ENCODE measurements at regions not wholly inside any gene's neighbourhood (a gene's known extent, or its start where the extent isn't known, plus 50 kb on each side); places are given as distances from the start of the nearest gene placed in this dataset.
"Not testable (repeated sequence)": the region's sequence is repeated elsewhere in the genome, so short reads cannot be mapped to it uniquely, and the experiment has no call there.

- no peak overlapping the region for H3K4me3 ChIP-seq
- H3K27ac ChIP-seq: no peak overlapping the region
- TF ChIP-seq Cebpa-rat (IDR thresholded peaks at IDR 0.05): no peak
- H3K9ac ChIP-seq: no peak overlapping the region
- H3K27me3 ChIP-seq: no peaks in the 10 kb centered on the region
- no peaks in the 10 kb centered on the region for H4K20me1 ChIP-seq
- H3K4me2 ChIP-seq: no peak overlapping the region
- H3K36me3 ChIP-seq: no peaks in the 10 kb centered on the region
- 0 out of 2 replicates have a peak, but pooled peaks cover 4% of the 10 kb centered on the region for H3K4me1 ChIP-seq
- H3K9me3 ChIP-seq: no peaks in the 10 kb centered on the region
These were observed 237.4 kb downstream of the CAAP1 start for GRCh38 chr9:26655166-26655565.

DNA sequence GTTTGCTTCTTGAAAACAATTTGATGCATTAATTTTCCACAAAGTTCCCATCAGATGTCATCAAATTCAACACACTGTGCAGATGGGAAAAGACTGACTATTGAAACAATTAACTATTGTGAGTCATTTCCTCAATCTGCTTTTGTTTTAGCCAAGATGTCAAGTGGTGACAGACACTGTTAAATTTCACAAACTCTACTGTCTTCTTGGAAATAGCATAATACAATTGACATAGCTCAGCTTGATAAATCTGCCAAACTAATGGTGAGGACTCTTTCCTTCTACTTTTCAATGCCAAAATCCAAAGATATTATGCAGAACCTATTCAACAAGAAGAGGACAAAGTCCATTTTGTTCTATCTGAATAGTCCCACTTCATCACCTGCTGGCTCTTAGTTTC is 242.3 kb downstream of the CAAP1 start:
- Histone ChIP-seq H3K36me3 (no peaks in the 10 kb centered on the region), H3K9ac (no peak overlapping the region), H4K20me1 (no peaks in the 10 kb centered on the region), H3K4me1 (no peaks in the 10 kb centered on the region), H3K27ac (no peak overlapping the region), H3K4me3 (no peak overlapping the region), H3K9me3 (no peaks in the 10 kb centered on the region), H3K4me2 (no peak overlapping the region), H3K27me3 (no peaks in the 10 kb centered on the region)
- no peak for TF ChIP-seq Cebpa-rat (IDR thresholded peaks at IDR 0.05)

- no peaks in the 10 kb centered on the region for H3K27me3 ChIP-seq
- H3K9ac ChIP-seq: no peak overlapping the region
- TF ChIP-seq Cebpa-rat (IDR thresholded peaks at IDR 0.05): no peak
- no peak overlapping the region for H3K27ac ChIP-seq
- H3K4me1 ChIP-seq: no peaks in the 10 kb centered on the region
- H4K20me1 ChIP-seq: no peaks in the 10 kb centered on the region
- no peaks in the 10 kb centered on the region for H3K36me3 ChIP-seq
- no peak overlapping the region for H3K4me3 ChIP-seq
- H3K4me2 ChIP-seq: no peak overlapping the region
- no peaks in the 10 kb centered on the region for H3K9me3 ChIP-seq
These were observed 248.8 kb downstream of the CAAP1 start for GRCh38 chr9:26643826-26644225.

DNA sequence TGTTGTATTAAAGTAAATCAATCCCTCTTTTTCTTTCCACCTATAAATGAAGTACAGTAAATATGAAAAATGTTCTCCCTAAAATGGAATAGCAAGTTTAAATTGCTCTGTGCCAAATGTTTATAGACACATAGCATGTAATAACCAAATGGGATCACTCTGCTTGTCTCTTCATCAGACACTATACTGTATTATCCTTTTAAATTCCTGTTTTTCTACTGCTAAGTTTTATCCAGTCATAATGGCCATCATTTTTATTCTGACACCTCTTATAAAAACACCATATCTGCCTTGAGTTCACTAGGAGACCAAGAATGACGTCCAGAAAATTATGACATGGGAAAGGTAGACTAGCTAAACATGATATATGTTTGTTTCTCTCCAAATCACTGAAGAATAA is 252.8 kb downstream of the CAAP1 start:
- H3K4me2 ChIP-seq: no peak overlapping the region
- no peak overlapping the region for H3K4me3 ChIP-seq
- no peaks in the 10 kb centered on the region for H3K4me1 ChIP-seq
- no peak for TF ChIP-seq Cebpa-rat (IDR thresholded peaks at IDR 0.05)
- no peaks in the 10 kb centered on the region for H3K36me3 ChIP-seq
- no peaks in the 10 kb centered on the region for H3K27me3 ChIP-seq
- no peak overlapping the region for H3K27ac ChIP-seq
- no peaks in the 10 kb centered on the region for H4K20me1 ChIP-seq
- H3K9ac ChIP-seq: no peak overlapping the region
- H3K9me3 ChIP-seq: no peaks in the 10 kb centered on the region

GRCh38 chr9:26637101-26637500 is 255.5 kb downstream of the CAAP1 start:
- Histone ChIP-seq H3K4me3 (no peak overlapping the region), H3K27me3 (no peaks in the 10 kb centered on the region), H3K36me3 (no peaks in the 10 kb centered on the region), H3K4me2 (no peak overlapping the region), H3K9me3 (no peaks in the 10 kb centered on the region), H4K20me1 (no peaks in the 10 kb centered on the region), H3K9ac (no peak overlapping the region), H3K4me1 (no peaks in the 10 kb centered on the region), H3K27ac (no peak overlapping the region)
- no peak for TF ChIP-seq Cebpa-rat (IDR thresholded peaks at IDR 0.05)

GRCh38 chr9:26613851-26614350 is 278.7 kb downstream of the CAAP1 start:
- not testable (repeated sequence) for H3K4me2 ChIP-seq

DNA sequence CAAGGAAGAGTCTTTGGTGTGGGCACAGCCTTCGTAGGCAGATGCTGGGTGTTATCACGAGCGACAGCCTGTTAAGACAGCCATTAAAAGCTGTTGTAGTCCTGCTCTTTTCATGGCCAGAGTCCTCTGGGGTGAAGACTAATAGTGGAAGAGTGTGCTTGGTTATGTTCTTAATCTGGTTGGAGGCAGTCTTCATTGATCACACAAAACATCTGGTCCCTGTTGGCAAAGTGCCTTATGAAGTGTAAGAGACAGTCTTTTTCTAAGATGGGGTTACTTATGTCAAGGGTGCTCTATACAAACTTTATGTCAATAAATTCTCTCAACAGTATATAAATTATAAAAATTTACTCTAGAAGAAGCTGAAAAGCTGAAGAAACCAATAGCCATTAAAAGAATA is 280.4 kb downstream of the CAAP1 start:
- Histone ChIP-seq H3K4me2 (no peak overlapping the region), H3K4me3 (no peak overlapping the region), H3K4me1 (no peaks in the 10 kb centered on the region), H3K36me3 (no peaks in the 10 kb centered on the region), H4K20me1 (no peaks in the 10 kb centered on the region), H3K27ac (no peak overlapping the region), H3K9ac (no peak overlapping the region), H3K9me3 (no peaks in the 10 kb centered on the region), H3K27me3 (no peaks in the 10 kb centered on the region)
- TF ChIP-seq Cebpa-rat (IDR thresholded peaks at IDR 0.05): no peak

More at GRCh38 chr9:26613851-26614350, 278.7 kb downstream of the CAAP1 start:
- H3K9ac ChIP-seq, H3K4me3 ChIP-seq, H4K20me1 ChIP-seq, H3K4me1 ChIP-seq, H3K27ac ChIP-seq, H3K36me3 ChIP-seq, H3K9me3 ChIP-seq, H3K27me3 ChIP-seq: not testable (repeated sequence)

GRCh38 chr9:26606756-26607155 is 285.8 kb downstream of the CAAP1 start:
- Histone ChIP-seq H3K4me1 (no peaks in the 10 kb centered on the region), H3K27me3 (no peaks in the 10 kb centered on the region), H3K4me3 (no peak overlapping the region), H4K20me1 (no peaks in the 10 kb centered on the region), H3K4me2 (no peak overlapping the region), H3K36me3 (no peaks in the 10 kb centered on the region), H3K9ac (no peak overlapping the region), H3K27ac (no peak overlapping the region), H3K9me3 (no peaks in the 10 kb centered on the region)
- no peak for TF ChIP-seq Cebpa-rat (IDR thresholded peaks at IDR 0.05)

GRCh38 chr9:26605367-26605766 is 287.2 kb downstream of the CAAP1 start:
- Histone ChIP-seq H3K4me1 (no peaks in the 10 kb centered on the region), H3K4me2 (no peak overlapping the region), H3K27me3 (no peaks in the 10 kb centered on the region), H3K4me3 (no peak overlapping the region), H3K9ac (no peak overlapping the region), H3K36me3 (no peaks in the 10 kb centered on the region), H3K9me3 (no peaks in the 10 kb centered on the region), H3K27ac (no peak overlapping the region), H4K20me1 (no peaks in the 10 kb centered on the region)
- TF ChIP-seq Cebpa-rat (IDR thresholded peaks at IDR 0.05): no peak

- Histone ChIP-seq H3K27ac (no peak overlapping the region), H3K4me3 (no peak overlapping the region), H3K27me3 (no peaks in the 10 kb centered on the region), H3K4me2 (no peak overlapping the region), H3K4me1 (no peaks in the 10 kb centered on the region), H3K9ac (no peak overlapping the region), H3K9me3 (no peaks in the 10 kb centered on the region), H4K20me1 (no peaks in the 10 kb centered on the region), H3K36me3 (no peaks in the 10 kb centered on the region)
- TF ChIP-seq Cebpa-rat (IDR thresholded peaks at IDR 0.05): no peak
These were observed 288.4 kb downstream of the CAAP1 start for GRCh38 chr9:26604076-26604662.

DNA sequence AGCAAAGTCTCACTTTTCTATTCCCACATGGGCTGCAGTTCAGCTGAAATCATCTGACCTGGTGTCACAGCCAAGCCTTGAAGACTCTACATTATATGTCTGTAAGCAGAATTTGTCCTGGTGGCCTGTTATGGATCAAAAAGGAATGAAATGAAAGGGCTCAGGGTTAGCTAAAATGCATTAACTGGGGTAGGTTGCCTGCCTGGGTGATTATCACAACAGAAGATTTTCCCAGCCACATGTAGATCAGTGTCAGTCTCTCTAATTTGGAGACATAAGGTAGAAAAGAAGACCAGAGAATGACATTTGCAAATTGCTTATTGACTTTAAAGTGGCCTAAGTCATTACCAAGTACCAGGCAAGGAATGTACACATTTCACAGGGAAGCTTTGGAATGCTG is 289.0 kb downstream of the CAAP1 start:
- Histone ChIP-seq H3K27ac (no peak overlapping the region), H3K9ac (no peak overlapping the region), H3K27me3 (no peaks in the 10 kb centered on the region), H3K36me3 (no peaks in the 10 kb centered on the region), H3K4me2 (no peak overlapping the region), H3K9me3 (no peaks in the 10 kb centered on the region), H3K4me3 (no peak overlapping the region), H4K20me1 (no peaks in the 10 kb centered on the region), H3K4me1 (no peaks in the 10 kb centered on the region)
- no peak for TF ChIP-seq Cebpa-rat (IDR thresholded peaks at IDR 0.05)
